Kasumi-1 (cell line): ENCODE measurements at regions not wholly inside any gene's neighbourhood (a gene's known extent, or its start where the extent isn't known, plus 50 kb on each side); places are given as distances from the start of the nearest gene placed in this dataset.

ENCODE experiments used
- DNase-seq, 2 experiments: peaks; one replicate each; lab custom pipeline; 2025; lab: John Stamatoyannopoulos, UW

DNA sequence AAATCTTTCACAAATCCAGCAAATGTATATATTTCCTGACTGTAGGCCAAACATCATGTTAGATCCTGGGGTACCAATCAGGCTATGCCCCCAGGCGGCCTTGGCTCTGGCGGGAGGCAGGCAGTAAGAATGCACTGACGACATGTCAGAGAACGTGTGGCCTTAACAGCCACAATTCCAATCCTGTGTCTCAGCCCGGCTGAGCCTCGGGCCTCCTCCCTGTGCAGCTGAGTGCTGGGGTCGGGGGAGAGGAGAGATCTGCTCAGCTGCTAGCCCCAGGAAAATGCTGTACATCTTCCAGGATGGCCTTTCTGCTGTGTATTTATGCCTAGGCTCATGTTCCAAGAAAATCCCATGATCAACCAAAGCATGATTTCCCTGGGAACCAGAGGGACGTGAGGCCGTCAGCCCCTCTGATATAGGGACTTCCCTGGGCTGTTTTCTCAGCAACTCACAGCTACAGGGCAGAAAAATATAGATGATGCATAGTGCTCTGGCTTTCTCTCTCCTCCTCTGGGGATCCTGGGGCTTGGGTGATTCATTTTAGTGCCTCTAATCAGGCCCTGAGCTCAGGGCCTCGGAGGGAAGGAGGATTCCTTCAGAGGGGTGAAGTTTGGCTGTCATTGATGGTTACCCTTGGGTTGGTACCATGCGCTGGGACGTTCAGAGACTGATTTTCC, 604.0 kb downstream of the HS3ST4 start:
- no peak for DNase-seq

DNA sequence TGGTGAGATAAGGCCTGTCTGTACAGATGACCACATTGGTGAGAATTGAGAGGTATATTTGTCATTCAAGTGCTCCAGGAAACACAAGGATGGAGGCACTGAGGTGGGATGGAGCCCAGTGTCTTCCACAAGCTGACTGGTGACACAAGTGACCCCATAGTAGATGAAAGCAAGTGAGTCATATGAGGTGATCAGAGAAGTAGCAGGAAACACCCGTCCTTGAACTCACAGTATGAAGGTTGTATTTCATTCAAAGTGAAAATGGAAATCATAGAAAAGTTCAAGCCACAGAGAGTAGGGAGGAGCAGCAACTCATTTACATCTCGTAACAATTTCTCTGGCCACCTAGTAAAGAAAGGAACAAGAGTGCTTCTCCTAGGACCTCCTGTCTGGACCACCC, 609.8 kb downstream of the HS3ST4 start:
- no peak for DNase-seq

DNA sequence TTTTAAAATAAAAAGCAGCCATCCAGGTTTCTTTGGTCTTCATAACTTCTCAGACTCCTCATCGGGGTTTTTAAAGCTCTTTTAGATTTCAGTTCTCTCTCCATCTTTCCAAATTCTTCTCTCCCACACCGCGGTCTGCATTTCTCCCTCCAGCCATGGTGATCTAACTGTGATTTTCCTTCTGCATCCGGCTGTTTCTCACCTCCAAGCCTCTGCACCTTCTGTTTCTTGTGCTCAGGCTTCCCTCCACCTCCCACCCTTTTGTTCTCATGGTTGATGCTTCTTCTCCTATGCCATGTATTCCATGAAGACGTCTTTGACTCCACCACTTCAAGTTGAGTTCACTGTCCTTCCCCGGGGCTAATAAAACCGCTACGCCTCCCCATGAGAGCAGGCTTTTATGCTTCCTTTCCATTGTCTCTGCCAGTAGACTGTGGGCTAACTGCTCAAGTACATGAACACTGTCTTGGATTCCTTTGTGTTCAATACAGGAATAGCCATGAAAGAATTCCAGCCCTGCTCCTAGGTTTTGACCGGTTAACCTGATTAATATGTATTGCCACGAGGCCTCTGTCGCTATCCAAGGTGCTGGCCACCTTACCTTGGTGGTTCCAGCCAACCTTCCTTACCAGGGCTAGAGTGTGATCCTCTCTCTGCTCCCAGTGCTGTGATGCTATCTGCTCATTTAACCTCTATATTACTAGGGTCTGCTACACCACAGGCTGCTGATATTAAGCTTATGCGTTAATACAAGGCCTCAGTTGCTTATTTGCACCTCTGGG, 625.1 kb downstream of the HS3ST4 start:
- DNase-seq, result no peak

DNA sequence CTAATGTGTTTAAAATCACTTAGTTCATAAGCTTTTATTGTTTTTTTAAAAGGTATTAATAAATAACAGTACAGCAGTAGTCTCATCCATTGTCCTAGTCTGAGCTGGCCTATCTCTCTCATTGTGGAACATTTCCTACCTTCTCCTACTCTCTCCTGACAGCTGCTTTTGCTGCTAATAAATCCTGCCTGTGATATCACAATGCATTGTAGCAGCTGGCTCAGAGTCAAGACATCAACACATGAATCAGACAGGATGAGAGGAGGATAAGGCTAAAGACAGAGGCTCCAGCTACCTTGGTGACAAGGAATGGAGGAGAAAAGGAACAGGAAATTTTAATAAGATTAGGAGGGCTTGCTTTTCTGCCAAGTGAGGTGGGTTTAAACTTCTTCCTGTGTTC, 626.1 kb downstream of the HS3ST4 start:
- DNase-seq, result no peak

DNA sequence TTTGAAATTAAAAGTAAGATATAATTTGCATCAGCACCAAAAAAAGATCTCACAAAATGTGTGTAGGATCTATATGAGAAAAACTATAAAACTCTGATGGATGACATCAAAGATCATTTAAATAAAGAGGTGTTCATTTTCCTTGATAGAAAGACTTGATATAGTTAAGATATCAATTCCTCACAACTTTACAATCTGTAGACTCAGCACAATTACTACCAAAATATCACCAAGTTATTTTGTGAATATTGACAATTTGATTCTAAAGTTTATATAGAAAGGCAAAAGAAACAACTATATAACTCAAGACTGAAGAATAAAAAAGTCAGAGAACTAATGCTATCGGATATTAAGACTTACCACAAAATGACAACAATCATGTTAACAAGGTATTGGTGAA, 638.9 kb downstream of the HS3ST4 start:
- no peak for DNase-seq

DNA sequence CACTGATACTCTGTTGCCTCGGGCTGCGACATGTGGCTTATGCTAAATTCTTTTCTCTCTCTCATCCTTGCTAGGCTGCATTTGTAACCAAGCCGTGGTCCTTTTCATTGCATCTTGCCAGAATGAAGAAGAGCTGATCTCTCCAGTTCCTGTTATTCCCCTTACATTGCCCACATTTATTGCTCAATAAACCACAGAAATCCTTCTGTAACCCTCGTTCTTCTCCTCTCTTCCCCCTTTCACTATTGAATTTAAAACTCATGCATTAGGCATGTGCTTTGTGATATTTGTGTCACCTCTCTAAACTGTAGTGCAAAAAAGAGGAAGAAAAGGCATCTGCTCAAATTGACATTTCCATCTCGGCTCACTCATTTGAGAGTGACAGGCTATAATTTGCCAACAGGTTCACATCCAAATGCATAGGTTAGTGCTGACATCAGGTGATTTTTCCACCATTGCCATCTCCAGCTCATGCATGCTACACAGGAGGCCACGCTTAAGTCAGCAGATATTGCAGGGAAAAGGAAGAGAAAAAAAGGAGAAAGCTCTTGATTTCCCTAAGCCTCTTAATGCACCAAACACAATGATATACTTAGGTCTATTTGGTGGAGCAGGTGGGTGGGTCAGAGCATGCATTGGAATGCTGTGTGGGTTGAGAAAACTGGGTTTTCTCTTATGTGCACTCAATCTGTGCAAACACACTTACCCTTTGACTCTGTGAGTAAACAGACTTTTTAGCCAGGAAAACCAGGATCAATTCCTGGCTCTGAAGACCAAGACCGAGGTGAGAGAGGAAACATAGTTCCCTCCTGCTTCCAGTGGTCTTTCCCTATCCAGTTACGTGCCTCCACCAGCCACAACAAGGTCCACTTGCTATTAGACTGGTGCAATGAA, 642.7 kb downstream of the HS3ST4 start:
- peak in 1 of 2 experiments; percentile 0 for DNase-seq

DNA sequence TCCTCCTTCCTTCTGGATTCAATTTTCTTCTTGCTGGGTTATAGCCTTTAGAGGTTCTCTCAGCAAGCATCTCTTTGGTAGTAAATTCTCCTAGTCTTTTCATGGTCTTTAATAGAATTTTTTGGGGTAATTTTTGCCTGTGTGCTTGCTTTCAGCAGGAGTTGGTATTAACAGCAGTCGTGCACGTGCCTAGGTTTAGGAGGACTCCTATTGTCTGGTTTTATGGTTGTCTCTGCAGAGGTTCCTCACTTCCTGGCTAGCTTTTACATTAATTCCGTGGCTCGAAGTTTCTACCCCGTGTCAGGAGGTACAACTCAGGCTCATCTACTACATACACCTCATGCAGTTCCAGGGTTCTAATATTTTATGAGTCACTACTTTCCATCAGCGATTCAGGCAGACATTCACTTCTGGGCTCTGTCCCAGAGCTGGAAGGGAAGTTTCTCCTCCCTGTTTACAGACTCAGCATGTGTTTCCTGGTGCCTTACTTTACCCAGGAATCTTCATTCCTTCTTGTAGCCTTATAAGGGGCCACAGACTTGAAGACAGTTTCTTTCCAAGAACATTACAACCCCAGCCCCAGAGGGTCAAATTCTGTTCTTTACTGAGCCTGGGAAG, 643.6 kb downstream of the HS3ST4 start:
- DNase-seq, result no peak

DNA sequence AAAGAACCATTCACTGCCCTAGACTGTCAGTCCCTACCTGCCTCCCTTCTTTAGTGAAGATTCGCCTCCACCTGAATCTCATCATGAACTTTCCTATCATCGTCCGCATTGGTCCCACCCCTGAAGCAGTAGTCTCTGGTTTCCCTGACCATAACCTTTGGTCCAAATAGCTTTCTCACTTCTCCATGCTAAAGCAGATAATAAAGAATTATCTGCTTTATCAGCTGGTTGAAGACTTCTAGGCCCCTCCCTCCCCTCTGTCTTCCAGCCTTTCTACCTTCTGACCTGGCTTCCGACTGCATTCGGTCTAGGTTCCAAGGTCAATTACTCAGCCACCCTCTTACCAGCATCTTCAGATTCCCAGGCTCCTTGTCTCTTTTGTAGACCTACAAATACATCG, 650.9 kb downstream of the HS3ST4 start:
- DNase-seq, result no peak

DNA sequence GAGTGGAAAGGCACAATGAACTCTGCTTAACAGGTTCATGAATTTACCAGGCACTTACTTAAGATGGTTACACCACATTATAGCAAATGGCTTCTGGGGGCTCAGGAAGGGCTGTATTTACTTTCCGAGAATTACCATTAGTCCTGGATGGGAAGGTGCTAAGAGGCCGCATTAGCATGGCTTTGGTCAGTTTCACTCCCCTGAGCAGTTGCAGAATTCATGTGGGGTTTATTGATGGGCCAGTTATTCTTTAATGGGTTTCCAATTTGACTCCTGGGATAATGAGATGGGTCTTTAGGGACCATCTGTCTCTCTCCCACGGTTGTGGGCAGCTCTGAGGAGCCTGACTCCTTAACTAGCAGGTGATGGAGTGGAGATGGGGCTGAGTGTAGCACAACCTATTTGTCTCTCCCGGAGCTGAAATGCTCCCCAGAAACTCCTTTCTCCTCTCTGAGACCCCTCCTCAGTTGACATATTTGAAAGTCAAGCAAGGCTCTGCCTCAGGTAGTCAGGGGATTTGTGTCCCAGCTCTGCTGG, 652.5 kb downstream of the HS3ST4 start:
- no peak for DNase-seq

DNA sequence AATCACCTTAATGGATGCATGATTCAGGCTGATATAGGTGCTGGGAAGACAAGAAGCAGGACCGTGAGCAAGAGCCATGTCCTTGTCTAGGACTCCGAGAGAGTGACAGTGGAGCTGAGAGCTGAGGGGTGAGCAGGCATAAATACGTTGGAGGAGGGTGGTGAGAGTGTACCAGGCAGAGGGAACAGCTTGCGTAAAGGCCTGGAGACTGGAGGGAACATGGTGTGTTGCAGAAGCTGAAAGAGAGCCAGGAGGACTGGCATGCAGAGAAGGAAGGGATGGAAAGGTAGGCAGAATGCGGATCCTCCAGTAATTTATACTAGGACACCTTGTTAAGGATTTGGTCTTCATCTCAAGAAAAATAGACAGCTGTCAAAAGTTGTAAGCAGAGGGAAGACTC, 653.2 kb downstream of the HS3ST4 start:
- DNase-seq, result no peak

DNA sequence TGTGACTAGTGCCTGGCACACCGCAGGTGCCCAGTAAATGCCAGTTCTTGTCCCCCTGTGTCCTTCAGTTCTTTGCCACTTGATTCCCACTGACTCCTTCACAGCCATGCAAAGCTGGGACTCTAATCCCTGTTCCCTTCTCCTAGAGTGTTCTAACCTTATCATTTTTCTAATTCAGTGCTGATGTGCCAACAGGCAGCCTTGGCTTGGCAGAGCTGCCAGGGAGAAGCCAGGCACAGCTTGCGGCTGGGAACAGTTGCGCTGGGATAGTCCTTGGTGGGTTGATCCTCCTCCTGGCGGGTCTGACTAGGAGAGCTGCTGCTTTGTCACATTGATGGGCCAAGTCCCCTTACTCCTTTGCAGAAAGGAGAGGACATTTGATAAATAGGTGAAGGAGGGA, 654.2 kb downstream of the HS3ST4 start:
- DNase-seq, result no peak

DNA sequence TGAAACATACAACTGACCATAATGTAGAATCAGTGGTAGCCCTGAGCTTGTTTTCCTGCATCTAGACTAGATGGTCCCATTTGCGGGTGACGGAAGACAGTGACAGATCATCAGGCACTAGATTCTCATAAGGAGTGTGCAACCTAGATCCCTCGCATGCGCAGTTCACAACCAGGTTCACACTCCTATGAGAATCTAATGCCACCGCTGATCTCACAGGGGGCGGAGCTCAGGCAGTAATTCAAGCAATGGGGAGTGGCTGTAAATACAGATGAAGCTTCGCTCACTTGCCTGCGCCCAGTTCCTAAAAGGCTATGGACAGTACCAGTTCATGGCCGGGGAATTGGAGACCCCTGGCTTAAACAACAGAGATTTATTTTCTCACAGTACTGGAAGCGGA, 656.3 kb downstream of the HS3ST4 start:
- DNase-seq, result no peak

DNA sequence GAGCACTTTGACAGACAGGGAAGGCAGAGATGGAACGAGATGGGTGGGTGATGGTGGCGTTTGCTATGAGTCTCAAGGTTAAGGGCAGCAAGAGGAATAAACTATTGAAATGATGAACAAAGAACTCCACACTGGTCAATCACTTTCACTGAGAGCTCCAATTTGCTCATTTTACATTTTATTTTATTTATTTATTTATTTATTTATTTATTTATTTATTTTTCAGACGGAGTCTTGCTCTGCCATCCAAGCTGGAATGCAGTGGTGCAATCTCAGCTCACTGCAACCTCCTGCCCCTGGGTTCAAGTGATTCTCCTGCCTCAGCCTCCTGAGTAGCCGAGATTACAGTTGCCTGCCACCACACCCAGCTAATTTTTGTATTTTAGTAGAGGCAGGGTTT, 669.1 kb downstream of the HS3ST4 start:
- no peak for DNase-seq

DNA sequence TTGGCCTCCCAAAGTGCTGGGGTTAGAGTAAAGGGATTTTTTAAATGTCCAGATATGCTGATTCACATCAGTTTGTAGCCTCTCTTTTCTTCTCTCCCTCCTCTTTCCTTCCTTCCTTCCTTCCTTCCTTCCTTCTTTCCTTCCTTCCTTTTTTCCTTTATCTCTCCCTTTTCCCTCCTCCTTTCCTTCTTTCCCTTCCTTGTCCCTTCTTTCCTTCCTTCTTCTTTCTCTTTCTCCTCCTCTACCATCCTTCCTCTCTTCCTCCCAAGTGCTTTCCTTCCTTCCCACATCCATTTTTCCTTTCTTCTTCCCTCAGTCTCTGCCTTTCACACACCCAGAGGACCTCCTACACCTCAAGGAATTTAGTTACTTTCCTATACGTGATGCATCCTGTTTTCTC, 671.8 kb downstream of the HS3ST4 start:
- DNase-seq, result no peak

DNA sequence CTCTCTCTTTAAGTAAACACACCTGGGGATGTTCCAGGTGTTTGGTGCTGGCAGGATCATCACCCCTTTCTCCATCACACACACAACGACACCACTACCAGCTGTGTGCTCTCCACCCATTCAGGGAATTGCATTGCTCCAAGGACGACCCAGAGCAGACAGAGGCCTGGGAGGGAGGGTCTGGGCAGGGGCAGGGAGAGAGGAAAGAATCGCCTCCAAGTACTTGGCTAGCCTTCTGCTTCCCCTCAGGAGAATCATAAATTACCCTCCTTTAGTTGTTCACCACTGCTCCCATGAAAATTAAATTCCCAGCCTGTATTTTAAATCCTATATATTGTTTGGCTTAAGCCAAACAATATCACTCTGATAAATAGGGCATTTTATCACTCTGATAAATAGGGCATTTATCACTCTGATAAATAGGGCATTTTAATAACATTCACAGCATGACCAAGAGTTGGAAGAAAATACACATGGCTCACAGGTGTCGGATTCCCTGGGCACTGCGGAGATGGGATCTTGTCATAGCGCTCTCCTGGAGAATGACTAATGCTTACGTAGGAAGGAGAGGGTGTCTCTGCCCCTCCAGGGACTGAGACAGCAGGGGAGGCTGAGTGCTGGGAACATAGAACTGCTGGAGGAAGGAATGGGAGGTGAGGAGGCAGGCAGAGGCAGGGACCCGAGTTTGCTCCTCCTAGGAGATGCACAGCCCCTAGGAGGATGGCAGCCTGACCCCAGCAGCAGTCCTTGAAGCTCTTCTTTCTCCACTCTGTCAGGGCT, 673.6 kb downstream of the HS3ST4 start:
- DNase-seq, result no peak

DNA sequence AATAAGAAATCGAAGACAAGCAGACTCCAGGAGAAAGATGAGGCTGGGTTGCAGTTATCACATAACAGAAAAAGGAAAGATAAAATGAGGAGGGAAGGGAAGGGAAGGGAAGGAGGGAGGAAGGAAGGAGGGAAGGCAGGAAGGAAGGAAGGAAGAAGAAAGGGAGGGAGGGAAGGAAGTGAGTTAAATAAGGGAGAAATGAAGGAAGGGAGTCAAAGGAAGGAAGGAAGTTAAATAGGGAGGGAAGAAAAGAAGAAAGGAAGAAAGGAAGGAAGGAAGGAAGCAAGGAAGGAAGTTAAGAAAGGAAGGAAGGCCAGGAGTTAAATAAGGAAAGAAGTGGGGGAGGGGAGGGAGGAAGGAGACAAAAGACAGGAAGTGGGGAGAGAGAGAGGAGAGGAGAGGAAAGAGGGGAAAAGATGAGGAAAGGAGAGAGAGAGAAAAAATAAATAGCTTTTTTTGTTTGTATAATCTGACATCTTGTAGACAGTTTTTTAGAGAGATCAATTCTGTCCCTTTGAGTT, 679.6 kb downstream of the HS3ST4 start:
- no peak for DNase-seq

DNA sequence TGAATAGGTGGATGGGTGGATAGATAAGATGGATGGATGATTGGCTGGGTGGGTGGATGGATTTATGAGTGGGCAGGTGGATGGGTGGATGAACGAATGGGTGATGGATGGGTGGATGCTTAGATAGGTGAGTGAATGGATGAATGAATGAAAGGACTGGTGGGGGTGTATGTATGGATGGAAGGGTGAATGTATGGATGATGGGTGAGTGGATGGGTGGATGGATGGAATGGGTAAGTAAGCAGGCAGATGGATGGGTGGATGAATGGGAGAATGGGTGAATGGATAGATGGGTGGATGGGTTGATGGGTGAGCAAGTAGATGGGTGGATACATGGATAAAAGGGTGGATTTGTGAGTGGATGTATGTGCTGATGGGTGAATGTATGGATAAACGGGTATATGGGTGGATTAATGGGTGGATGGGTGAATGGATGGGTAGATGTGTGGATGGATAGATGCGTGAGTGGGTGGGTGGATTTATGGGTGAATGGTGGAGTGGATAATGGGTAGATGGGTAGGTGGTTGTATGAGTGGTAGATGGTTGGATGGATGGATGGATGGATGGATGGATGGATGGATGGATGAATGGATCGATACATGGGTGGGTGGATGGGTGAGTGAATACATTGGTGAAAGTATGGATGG, 682.6 kb downstream of the HS3ST4 start:
- no peak for DNase-seq

DNA sequence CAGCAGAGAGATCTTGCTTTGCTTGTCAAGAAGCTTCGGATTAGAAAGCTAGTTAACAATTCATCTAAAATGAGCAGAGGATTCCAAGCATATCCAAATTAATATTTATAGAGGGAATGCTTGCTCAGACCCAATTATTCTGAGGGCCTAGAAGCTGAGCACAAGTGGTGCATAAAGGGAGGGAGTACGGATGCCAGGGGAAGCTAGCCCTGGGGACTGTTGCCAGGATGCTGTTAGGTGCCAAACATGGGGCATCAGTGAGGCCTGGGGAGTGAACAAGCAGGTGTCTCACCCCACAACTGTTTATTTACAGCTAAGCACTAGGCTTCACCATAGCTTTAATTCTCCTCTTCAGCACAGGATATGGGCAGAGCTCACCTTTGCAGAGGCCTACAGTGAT, 684.1 kb upstream of the C16orf82 start:
- no peak for DNase-seq

DNA sequence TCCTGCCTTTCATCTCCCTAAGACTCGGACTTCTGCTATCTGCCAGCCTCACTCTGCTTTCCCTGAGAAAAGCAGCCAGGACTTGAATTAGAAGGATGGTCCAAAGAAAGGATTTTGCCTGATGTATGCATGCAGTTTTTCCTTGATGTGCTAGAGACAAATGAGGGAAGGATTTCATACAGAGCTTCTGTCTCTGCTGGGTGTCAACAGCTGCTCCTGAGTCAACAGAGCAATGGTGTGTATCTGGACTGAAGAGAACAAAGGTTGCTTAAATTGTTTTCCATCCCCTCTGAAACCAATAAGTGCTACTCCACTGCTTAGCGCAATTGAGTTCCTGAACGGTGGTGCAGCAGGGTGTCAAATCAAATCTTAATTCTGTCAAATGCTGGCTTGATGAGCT, 680.6 kb upstream of the C16orf82 start:
- no peak for DNase-seq

DNA sequence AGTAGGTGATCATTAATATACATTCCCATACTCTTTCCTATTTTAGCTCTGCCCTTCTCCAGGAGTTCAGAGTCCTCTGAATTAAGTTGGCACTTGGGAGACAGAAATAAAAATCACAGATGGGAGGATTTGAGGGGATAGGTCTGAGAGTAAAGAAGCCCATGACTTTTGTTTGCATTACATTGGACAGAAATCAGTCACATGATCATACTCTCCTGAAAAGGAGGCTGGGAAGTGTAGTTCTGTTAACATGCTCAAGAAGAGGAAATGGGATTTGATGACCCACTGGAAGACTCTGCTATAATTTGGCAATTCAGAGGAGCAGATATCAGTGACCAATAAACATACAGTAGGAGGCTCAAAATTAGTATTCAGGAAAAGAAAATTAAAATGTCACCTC, 674.9 kb upstream of the C16orf82 start:
- no peak for DNase-seq

DNA sequence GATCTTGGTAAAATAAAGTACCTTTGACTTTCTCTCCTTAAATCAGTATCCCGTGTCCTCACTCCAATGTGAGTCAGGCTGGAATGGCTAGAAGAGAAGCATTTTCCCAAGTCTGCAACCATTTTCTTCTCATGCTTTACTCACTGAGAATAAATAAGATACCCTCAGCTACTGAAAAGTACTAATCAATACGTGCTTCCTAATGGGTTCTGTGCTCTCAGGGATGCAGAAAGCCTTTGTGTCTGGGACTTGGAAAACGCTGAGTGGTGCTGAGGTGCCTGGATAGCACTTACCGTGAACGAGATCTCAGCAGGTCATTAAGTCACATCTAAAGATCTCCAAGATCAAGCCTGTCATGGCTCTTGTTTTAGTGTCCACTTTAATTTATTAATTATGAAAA, 672.3 kb upstream of the C16orf82 start:
- DNase-seq, result no peak
